Stimulated activated CD4-positive, alpha-beta T cell treated with anti-CD3 and anti-CD28 coated beads, Interleukin-1b, Interleukin-23, amount 100 ng/mL, for 48 hours (primary cell): ENCODE measurements at regions not wholly inside any gene's neighbourhood (a gene's known extent, or its start where the extent isn't known, plus 50 kb on each side); places are given as distances from the start of the nearest gene placed in this dataset.

Source experiments
- DNase-seq: peaks from one replicate; pipeline ENCODE4 v3.0.0-alpha.2; 2020

DNA sequence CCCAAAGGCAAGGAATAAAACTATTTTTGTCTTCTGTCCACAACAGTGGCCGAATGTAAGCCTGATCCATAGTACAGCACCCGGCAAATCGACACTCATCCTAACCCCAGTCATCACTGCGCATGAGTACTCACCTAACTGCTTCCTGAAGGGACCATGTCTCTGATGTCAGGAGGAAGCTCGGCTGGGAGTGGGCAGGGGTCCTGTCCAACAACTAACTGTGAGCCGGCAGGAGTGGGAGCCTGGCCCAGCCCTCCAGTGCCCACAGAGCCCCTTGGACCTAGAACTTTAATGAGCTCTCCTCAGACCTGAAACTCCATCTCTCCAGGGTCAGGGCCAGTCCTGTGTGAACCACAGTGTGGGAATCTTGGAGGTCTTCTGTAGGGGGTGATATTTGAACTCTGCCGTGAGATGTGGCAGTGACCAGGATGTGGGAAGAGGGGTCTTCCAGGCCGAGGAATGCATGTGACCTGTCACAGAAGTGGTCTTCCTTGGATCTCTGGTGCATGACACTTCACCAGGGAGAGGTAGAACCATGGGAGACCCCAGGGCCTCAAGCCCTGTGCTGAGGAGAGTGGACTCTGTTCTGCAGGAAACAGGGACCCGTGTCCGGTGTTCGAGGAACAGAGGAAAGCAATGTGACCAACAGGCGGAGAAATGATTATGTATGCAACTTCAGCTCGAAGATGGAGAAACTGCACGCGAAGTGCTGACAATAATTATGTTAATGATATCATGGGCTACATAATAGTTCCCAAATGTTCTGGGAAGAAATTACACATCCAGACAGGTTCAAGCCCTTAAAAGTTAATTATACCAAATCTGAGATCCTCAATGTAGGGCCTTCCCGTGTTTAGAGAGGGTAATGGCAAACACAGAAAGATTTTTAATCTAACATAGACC lies 240.1 kb upstream of the HDAC4 start:
- DNase-seq, result no peak

DNA sequence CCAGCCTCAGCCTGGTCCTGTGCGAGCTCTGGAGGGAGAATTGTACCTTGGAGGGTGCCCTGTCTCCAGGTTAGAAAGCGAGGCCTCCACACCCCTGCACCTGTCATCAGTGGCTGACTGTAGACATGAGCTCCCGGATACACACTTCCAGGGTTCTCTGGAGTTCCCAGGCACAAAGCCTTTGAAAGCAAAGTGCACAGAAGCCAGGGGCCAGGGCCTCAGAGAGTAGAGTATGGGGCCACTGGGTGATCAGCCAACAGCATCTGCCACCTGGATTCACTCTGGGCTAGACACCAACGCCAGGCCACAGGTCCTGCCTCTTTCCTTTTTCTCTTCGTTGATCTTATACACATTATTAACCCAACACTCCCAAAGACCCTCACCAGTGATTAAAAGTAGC lies 239.4 kb upstream of the HDAC4 start:
- no peak for DNase-seq

DNA sequence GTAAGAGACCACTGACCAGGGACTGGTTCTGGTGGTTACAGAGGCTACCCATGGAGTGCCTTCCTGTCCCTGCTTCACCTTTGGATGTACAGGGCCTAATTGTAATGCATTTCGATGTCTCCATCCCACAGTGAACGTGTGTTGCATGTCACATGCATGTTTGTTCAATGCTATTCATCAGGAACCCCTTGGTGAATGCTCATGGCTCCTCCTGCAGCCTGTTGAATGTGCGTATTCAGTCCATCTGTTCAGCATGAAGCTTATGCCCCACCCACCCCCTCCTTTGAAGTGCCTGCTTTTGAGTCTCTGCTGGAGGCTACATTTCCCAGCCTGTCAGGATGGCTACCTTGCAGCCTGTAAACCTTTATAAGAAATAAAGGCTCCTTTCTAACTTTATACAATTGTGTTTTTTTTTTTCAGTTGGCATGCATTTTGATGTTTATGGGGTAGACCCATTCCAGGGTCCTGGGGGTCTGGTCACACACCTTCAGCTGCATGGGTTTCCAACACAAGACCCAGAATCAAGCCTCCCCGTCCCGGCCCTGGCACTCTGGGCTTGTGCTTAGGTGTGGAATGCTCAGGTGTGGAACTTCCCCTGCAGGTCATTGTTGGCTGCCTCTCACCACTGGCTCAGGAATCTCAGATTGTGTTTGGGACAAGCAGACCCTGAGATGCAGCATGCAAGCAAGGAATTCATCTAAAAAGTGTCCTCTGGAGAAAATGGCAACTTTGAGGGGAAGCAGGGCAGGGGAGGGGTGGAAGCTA lies 238.8 kb upstream of the HDAC4 start:
- no peak for DNase-seq

DNA sequence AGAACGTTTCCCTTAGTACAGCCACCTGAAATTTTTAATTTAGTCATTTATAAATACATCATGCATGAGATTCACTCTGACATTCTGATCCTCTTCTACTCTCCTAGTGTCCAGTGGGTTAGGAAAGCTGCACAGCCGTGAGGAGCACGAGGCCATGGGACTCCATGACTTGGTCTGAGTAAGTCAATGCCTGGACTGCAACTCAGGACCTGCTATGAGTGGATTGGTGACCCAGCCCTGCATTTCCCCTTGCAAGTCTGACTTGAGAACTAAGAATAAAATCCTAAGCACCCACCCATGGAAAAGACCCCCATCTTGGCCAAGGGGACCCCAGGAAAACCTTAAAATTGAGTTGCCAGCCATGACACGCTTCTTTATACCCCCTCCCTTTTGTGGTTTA lies 237.6 kb upstream of the HDAC4 start:
- DNase-seq, result no peak

DNA sequence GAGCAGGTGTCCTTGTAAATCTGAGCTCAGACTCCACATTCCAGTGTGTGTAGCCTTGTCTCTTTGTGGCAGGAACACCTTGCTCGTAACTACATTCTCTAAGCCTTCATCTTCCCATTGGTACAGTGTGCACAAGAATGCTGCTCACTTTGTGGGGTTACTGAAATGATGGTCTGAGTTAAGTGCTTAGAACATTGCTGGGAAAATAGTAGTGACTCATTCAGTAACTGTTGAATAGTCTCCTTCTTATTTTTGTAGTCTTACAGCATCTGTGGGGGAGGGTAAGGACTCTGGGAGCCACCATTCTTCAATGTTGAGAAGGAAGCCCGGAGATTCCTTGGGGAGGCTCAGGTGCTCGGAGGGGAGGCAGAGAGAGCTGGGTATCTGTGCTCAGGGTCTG lies 236.0 kb upstream of the HDAC4 start:
- DNase-seq, result no peak

DNA sequence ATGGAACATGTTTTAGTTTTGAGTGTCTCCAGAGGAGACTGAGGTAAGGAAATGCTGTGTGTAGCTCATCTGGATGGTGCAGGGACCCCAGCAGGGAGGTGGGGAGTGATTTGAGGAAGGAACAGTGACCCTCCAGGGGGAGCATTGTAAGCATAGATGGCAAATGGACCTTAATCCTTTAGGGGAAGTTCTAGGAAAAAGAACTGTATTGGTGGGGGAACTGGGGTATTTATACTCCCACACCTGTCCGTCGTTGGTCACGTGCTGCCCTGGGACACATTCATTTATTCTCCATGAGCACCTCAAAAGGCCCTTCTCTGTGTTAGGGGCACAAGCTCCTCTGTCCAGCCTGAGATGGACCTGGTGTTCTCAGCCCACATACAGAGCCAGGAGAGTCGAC lies 233.9 kb upstream of the HDAC4 start:
- no peak for DNase-seq

DNA sequence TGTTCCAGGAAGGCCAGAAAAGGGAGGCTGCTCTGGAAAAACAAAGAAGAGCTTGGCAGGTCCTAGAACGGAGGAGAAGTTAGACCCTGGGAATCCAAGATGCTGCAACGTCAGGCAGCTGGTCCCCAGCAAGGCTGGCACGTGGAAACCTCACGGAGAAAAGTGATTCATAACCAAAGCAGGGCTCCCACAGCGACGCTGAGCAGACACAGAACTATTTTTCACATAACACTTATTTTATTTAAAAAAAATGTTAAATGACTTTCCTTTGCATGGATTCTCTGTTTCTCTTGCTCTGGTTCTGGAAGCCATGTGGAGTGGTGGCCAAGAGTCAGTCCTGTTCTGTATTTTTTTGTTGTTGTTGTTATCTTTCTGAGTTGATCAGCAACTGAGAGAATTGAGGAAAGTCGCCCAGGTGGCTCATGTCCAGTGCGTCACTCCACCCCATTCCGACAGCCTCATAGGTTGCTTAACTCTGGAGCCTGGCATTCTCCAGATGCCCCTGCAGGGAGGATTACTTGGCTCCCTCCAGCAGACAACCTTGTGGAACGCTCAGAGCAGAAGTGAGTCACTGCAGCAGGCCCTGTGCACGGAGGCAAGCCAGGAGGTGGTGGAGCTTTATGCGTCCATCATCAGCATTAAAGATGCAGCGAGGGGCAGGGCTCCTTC lies 229.9 kb upstream of the HDAC4 start:
- no peak for DNase-seq

DNA sequence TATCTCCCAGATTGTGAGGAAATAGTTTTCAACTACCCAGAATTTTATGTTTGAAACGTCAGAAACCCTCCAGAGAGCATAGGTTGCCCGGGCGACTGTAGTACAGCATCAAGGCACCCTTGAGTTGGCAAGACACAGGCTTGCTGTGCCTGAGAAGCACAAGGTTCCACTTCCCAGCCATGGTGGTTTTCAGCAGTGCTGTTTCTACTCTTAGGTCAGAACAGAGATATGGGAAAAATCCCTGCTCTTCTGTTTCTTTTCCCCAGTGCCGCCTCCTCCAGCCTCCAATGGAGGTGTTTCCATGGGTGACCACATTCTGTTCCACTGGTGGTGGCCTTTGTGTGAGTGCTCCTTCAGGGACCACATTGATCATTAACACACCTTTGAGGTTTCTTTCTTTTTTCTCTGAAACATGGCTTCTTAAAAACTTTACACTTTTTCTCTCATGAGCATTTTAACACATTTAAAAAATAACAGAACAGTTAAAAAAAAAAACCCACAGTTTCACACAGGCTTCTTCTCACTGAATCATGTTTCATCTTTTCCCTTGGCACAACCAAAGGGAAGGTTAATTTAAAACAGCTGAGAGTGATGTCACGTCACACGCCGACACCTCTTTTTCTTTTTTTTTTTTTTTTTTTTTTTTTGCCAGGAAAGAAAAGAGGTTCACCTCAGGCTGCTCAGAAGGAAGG lies 229.3 kb upstream of the HDAC4 start:
- DNase-seq, result no peak

DNA sequence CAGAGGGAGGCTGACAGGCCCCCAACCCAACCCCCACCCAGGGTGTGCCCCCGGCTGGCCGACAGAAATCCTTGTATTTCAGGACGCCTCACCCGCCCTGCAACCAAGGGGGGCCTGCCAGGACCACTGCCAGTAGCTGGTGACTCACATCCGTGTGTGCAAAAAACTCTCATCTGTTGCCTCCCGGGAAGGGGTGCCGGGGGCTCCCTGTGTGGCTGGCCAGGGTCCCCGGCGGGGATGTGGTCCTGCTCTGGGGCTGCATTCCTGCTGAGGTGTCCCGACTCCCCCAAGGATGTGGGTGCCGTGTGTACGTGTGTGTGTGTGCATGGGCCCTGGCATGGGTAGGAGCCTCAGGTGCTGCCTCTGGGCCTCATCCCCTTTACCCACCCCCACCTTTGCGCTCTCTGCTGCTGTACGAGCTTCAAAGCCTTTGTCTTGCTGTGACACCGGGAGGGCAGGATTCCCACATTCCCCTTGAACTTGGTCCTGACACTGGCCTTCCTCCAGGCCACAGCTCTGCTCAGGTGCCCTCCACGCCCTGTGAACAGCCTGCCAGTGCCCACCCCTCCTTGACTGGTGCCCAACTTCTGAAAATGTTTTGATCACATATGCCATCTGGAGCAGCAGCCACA lies 226.3 kb upstream of the HDAC4 start:
- no peak for DNase-seq

DNA sequence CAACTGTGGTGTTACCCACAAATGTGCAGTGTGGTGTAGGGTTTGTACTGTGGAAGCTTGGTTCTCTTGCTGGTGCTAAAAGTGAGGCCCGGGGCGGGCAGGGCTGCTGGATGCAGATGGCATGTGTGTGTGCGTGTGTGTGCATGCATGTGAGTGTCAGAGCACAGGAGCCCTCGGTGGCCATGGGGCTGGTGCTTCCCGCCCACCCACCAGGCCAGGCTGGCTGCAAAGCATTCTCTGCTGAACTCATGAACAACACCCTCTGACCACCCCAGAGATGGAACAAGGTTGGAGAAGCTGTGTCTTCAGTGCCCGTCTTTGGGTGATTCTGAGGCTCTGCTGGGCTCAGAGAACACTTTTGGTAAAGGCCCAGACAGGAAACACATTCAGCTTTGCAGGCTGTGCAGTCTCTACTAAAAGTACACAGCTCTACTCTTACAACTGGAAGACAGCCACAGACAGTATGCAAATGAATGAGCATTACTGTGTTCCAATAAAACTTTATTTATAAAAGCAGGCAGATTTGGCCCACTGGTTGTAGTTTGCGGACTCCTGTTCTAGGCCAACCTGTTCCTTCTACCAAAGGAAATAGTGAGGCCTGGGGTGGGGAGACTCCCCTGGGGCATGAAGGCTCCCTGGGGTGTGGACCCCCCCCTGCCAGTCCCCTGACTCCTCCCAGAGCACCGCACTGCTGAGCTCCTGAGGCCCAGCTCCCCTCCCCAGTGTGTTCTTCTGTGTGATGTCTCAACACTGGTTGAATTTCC lies 225.3 kb upstream of the HDAC4 start:
- no peak for DNase-seq

DNA sequence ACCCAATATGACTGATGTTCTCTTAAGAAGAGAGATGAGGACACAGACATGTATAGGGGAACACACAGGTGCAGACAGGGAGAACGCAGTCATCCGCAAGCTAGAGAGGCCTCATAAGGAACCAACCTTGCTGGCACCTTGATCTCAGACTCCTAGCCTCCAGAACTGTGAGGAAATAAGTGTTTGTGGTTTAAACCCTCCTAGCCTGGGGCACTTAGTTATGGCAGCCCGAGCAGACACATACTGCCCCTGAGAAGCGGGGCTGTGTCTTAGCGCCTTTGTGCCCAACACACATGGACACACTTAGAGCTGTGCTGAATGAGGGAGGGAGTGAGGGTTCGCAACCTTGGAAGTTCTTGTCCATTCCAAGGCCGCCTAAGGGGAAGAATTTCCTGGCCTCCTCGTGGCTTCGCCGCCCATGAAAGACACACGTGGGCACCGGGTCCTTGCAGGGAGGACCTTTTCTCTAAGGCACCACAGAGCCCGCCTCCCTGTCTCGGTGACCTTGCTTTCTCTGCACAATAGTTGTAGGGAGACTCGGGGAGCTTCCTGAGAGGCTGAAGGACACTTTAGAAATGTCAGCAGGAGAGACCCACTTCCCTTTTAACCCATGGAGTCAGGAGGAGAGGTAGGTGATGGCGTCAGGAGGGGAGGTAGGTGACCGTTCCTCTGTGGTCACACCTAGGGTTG lies 224.5 kb upstream of the HDAC4 start:
- no peak for DNase-seq

DNA sequence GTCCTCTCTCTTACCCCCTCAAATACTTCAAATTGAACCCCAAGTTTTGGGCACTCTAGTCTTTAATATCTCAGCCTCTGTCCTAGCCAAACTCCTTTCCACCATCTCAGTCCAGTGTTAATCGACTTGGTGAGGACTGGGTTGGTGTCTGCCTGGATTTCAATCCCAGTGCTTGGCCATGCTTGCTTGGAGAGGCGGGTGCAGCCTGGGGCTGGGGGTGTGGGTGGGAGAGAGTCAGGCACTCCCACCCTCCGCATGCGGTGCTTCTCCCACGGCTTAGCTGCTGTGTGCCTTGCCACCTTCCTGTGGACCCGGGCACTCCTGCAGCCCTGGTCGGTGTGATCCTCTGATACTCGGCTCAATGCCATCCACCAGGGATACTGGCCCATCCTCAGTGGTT lies 220.8 kb upstream of the HDAC4 start:
- DNase-seq, result no peak

DNA sequence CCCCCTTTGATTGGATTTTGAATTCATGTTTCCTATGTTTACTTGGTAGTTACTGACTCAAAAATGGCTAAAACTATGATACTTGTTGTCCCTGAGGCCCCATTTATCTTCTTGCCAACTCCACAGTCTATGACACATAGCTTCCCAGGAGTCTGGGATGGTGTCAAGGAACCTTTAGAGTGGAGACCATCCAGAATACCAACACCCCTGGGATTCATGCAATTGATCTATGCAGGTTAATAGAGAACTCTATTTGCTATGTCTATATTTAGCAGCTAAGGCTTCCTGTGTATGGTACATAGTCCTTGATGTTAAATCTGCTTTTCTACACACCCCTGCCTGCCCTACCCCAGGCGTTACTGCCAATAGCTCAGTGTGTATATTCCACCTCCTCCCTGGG lies 218.5 kb upstream of the HDAC4 start:
- no peak for DNase-seq

DNA sequence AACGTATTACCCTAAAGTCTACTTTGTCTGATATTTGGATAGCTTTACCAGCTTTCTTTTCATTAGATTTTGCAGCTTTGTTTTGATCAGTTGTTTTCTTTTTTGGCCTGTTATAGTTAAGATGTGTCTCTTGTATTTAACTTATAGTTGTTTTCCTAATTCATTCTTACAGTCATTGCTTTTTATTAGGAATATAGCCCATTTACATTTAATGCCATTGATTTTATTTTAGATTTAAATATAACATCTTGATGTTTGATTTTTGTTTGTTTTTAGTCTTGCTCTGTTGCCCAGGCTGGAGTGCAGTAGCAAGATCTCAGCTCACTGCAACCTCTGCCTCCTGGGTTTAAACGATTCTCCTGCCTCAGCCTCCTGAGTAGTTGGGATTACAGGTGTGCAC lies 215.9 kb upstream of the HDAC4 start:
- DNase-seq, result no peak

DNA sequence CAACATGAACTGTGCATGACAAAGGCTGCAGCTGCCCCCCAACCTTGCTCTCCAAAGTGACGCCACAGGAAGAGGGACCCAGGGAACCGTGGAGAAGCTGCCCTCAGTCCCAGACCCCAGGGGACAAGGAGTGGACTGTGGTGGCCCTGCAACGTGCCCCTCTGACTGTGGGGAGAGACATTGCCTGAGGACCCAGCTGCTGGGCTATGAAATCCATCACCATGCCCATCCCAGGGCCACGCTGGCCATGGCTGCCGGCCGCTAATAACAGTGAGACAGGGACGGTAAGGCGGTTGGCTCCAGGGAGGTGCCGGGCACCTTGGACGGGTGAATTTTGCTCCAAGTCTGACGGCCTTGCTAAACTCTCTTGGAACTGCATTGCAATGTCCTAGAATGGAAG lies 211.3 kb upstream of the HDAC4 start:
- DNase-seq, result no peak

DNA sequence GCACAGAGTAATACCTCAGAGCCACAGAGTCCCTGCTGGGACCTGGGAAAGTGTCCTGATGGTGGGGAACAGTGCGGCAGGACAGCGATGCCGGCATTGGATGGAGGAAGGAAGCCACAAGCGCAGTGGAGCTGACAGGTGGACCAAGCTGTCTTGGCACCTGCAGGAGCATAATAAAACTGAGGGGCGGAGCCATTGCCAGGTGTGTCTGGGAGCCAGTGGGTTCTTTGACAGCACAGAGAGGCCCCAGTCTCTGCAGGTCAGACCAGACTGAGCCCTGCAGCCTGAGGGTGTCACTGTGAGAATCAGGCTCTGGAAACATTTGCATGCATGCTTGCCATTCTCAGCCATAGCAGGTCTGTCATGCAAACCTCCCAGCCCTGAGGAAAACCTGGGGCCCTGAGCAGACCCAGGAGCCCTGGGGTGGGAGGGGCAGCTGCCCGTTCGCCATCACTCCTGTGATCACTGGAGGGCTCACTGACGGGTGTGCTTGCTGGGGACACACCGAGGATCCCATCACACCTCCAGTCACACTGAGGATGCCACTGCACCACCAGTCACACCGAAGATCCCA lies 210.5 kb upstream of the HDAC4 start:
- no peak for DNase-seq

DNA sequence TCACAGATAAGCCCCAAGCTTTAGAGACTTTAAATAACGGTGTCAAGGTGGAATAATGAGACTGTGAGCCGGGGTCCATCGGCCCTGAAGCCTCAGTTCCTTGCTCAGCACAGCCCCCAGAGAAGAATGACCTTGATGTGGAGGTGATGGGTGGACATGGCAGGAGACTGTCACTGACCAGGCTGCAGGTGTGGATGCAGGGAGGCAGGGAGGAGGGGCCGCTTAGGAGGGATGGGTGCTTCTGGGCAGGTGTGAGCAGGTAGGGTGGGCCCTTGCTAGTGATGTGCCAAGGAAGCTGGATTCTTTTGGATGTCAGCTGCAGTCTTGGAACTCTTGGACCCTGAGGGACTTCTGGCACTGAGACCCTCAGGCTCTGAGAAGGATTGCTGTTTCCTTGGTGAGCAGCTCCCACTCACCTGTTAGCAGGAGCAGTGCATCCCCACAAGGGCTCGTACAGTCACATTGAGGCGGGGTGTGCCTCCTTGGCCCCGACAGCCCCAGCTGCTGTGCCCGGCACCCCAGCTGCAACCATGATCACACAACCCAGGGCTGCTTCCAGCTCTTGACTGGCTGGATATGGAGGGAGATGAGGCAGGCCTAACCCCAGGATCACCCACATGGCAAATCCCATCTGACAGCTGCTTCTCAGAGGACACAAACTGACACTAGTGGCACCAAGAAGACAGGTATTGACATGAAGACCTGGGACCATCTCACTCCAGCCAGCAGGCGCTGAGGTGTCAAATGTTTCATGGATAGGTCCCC lies 209.8 kb upstream of the HDAC4 start:
- no peak for DNase-seq

DNA sequence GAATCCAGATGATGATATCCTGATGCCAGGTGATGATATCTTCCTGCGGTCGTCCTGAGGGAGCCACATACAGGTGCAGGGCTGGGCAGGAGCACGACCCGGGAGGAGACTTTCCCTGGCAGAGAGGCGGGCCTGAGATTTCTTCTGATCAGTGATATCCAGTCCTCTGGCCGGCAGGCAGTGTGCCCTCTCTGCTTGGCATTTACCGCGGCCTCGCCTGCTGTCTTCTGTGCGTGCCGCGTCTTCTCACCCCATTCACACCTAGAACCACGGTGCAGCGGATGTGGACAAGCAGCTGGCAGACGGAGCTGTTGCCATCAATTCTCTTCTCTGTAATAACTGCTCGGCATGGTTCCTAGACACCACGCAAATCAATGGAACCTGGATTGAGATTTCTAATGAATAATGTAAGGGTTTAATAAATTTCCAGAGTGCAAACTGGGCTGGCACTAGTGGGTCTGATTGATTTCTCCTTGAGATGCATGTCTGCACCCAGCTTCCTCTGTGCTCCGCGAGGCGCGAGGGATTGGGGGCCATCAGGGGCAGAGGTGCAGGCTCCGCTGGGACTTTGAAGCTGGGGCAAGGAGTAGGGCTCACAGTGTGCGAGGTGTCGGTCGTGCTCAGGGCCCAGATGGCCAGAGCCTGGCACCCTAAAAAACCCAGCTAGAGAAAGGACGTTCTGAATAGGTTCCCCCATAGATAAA lies 208.9 kb upstream of the HDAC4 start:
- no peak for DNase-seq

DNA sequence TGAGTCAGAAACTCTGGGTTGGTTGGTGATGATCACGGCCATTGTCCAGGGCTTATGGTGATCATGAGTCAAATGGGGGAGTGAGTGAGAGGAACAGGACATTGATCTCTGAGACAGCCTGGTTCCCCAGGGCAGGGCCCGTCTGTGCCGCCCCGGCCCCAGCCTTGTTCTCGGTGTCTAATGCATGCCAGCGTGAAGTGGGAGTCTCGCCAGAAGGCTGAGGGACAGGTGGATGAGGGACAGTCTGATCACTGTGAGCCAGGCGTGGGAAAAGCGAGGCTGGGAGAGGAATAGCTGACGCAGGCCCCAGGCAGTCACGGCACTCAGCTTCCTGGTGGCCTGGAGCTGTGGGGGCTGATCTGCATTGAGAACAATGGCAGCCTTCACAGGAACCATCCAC lies 208.3 kb upstream of the HDAC4 start:
- DNase-seq, result no peak
